SU-DHL-6 (cell line): ENCODE measurements at regions not wholly inside any gene's neighbourhood (a gene's known extent, or its start where the extent isn't known, plus 50 kb on each side); places are given as distances from the start of the nearest gene placed in this dataset.

Experiments
- EZH2phosphoT487 ChIP-seq: fragments of 200-600 bp; sonication (generic), shearing (Covaris generic); conservative IDR thresholded peaks from 2 replicates; pipeline ENCODE4 v1.6.1; 2018; ENCODE audit warnings: mild to moderate bottlenecking, antibody characterized with exemption, low read length, moderate library complexity, mixed read lengths
- TF ChIP-seq, protein P1 (sequence below): fragments of 200-600 bp; sonication (generic); IDR thresholded peaks from one replicate; pipeline ENCODE4 v1.5.1; 2017; ENCODE audit warnings: antibody characterized with exemption, mild to moderate bottlenecking, low read length, moderate library complexity; ENCODE audit not compliant: insufficient read depth, poor library complexity, severe bottlenecking

DNA sequence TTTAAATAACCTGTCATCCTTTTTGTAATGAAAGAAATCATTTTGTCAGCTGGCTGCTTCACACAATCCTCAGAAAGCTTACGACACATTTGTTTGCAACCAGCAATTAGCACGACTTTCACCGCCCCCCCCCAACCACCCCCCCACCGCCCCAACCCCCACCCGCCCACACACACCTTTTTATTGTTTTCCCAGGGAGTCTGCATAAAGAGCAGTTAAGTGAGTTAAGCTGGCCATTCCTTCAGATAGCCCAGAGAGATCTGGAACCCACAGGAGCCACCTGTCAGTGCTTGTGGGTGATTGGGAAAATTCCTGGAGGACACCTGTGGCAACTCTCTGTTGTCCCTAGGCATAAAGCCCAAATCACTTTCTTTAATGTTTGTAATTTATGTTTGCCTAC lies 175.7 kb upstream of the FMR1 start:
- TF ChIP-seq, protein P1, sequence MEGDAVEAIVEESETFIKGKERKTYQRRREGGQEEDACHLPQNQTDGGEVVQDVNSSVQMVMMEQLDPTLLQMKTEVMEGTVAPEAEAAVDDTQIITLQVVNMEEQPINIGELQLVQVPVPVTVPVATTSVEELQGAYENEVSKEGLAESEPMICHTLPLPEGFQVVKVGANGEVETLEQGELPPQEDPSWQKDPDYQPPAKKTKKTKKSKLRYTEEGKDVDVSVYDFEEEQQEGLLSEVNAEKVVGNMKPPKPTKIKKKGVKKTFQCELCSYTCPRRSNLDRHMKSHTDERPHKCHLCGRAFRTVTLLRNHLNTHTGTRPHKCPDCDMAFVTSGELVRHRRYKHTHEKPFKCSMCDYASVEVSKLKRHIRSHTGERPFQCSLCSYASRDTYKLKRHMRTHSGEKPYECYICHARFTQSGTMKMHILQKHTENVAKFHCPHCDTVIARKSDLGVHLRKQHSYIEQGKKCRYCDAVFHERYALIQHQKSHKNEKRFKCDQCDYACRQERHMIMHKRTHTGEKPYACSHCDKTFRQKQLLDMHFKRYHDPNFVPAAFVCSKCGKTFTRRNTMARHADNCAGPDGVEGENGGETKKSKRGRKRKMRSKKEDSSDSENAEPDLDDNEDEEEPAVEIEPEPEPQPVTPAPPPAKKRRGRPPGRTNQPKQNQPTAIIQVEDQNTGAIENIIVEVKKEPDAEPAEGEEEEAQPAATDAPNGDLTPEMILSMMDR, result no peak
- TF ChIP-seq EZH2phosphoT487, result no peak
